Glutamatergic neuron (in vitro differentiated cells): ENCODE measurements at regions not wholly inside any gene's neighbourhood (a gene's known extent, or its start where the extent isn't known, plus 50 kb on each side); places are given as distances from the start of the nearest gene placed in this dataset.

Source experiments
- DNase-seq: peaks from one replicate; pipeline ENCODE4 v3.0.0; 2022
- H3K27ac Mint-ChIP-seq: one replicate; pipeline ENCODE4 v1.8.0; 2020; ENCODE audit warnings: mild to moderate bottlenecking, mixed read lengths, inconsistent platforms; ENCODE audit not compliant: unreplicated experiment
- H3K27me3 Mint-ChIP-seq: one replicate; pipeline ENCODE4 v1.8.0; 2020; ENCODE audit warnings: mild to moderate bottlenecking, moderate library complexity, mixed read lengths, inconsistent platforms; ENCODE audit not compliant: unreplicated experiment
- H3K36me3 Mint-ChIP-seq: one replicate; pipeline ENCODE4 v1.8.0; 2020; ENCODE audit warnings: mild to moderate bottlenecking, mixed read lengths, inconsistent platforms; ENCODE audit not compliant: unreplicated experiment
- H3K4me1 Mint-ChIP-seq: one replicate; pipeline ENCODE4 v1.8.0; 2020; ENCODE audit warnings: mild to moderate bottlenecking, low read depth, mixed read lengths, inconsistent platforms; ENCODE audit not compliant: unreplicated experiment
- H3K4me3 Mint-ChIP-seq: one replicate; pipeline ENCODE4 v1.8.0; 2020; ENCODE audit warnings: mild to moderate bottlenecking, mixed read lengths, inconsistent platforms; ENCODE audit not compliant: unreplicated experiment
- H3K9me3 Mint-ChIP-seq: one replicate; pipeline ENCODE4 v1.8.0; 2020; ENCODE audit warnings: mild to moderate bottlenecking, moderate library complexity, mixed read lengths, inconsistent platforms; ENCODE audit not compliant: unreplicated experiment
- CTCF ChIP-seq: fragments of 200-600 bp; sonication (generic); IDR thresholded peaks from one replicate; pipeline ENCODE4 v1.5.0; 2021; ENCODE audit not compliant: partially characterized antibody, unreplicated experiment

GRCh38 chr14:82731526-82731925 lies 1197.9 kb upstream of the SEL1L start:
- no peak for DNase-seq
- H3K36me3 Mint-ChIP-seq: no peaks in the 10 kb centered on the region
- H3K4me1 Mint-ChIP-seq: no peaks in the 10 kb centered on the region
- H3K27me3 Mint-ChIP-seq: no peaks in the 10 kb centered on the region
- no peak overlapping the region for H3K4me3 Mint-ChIP-seq
- TF ChIP-seq CTCF: no peak
- H3K27ac Mint-ChIP-seq: no peak overlapping the region
- H3K9me3 Mint-ChIP-seq: no peaks in the 10 kb centered on the region

- no peaks in the 10 kb centered on the region for H3K36me3 Mint-ChIP-seq
- no peak for TF ChIP-seq CTCF
- no peak overlapping the region for H3K4me3 Mint-ChIP-seq
- peaks cover 1% of the 10 kb centered on the region for H3K27me3 Mint-ChIP-seq
- no peak overlapping the region for H3K27ac Mint-ChIP-seq
- no peaks in the 10 kb centered on the region for H3K4me1 Mint-ChIP-seq
- H3K9me3 Mint-ChIP-seq: no peaks in the 10 kb centered on the region
- DNase-seq: no peak
Measured at GRCh38 chr14:82740547-82740946, 1206.9 kb upstream of the SEL1L start.

- Mint-ChIP-seq H3K27ac (no peak overlapping the region), H3K36me3 (no peaks in the 10 kb centered on the region), H3K4me3 (no peak overlapping the region), H3K4me1 (peaks cover 2% of the 10 kb centered on the region), H3K27me3 (no peaks in the 10 kb centered on the region), H3K9me3 (no peaks in the 10 kb centered on the region)
- no peak for DNase-seq
- no peak for TF ChIP-seq CTCF
Measured at GRCh38 chr14:82755476-82755875, 1221.8 kb upstream of the SEL1L start.

DNA sequence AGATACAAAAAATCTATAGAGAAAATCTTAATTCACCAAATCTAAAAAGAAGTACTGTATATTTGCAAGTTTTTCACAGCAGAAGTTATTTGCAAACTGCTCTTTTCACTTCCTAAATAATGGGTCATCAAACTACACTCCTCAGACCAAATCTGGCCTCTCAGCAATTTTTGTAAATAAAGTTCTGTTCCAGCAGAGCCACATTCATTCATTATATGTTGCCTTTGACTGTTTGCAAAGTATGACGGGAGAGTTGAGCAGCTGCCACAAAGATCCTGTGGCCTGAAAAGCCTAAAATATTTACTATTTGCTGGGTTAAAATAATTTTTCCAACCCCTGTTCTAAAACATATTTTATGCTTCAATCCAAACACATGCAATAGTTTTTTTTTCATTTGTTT lies 1222.3 kb upstream of the SEL1L start:
- Mint-ChIP-seq H3K4me3 (no peak overlapping the region), H3K4me1 (peaks cover 2% of the 10 kb centered on the region), H3K27ac (no peak overlapping the region), H3K9me3 (no peaks in the 10 kb centered on the region), H3K27me3 (no peaks in the 10 kb centered on the region), H3K36me3 (no peaks in the 10 kb centered on the region)
- TF ChIP-seq CTCF: no peak
- DNase-seq: no peak

- H3K9me3 Mint-ChIP-seq: no peaks in the 10 kb centered on the region
- H3K4me3 Mint-ChIP-seq: no peak overlapping the region
- no peaks in the 10 kb centered on the region for H3K27me3 Mint-ChIP-seq
- H3K36me3 Mint-ChIP-seq: no peaks in the 10 kb centered on the region
- no peak for TF ChIP-seq CTCF
- H3K27ac Mint-ChIP-seq: peak overlapping the region; percentile 18
- H3K4me1 Mint-ChIP-seq: peaks cover 2% of the 10 kb centered on the region
- DNase-seq: no peak
Measured at GRCh38 chr14:82757776-82758175, 1224.1 kb upstream of the SEL1L start.
